A673 (cell line): ENCODE measurements at regions not wholly inside any gene's neighbourhood (a gene's known extent, or its start where the extent isn't known, plus 50 kb on each side); places are given as distances from the start of the nearest gene placed in this dataset.

ENCODE experiments used
- BruUV-seq: library from RNA; stranded (reverse); fragments of 400-500 nt; replicated peaks from 2 replicates; lab custom pipeline; 2021; lab: Mats Ljungman, UMichigan
- CTCF ChIA-PET: fragments of 300-600 bp; sonication (Branson Sonifier 250); formaldehyde crosslinking; loops from one replicate; lab custom pipeline; 2022; ENCODE audit warnings: antibody characterized with exemption; lab: Charles Lee
- POLR2A ChIA-PET: fragments of 300-600 bp; sonication (Branson Sonifier 250); formaldehyde crosslinking; loops from one replicate; lab custom pipeline; 2022; ENCODE audit warnings: antibody characterized with exemption; ENCODE audit not compliant: low non-redundant PET; lab: Charles Lee
- DNase-seq: peaks from one replicate; pipeline ENCODE4 v3.0.0-alpha.2; 2015; ENCODE audit warnings: low spot score
- H3K27ac ChIP-seq: fragments of 200-600 bp; sonication (generic); 2 replicates; pipeline ENCODE4 v1.5.1; 2016; ENCODE audit warnings: mixed run types, low read depth, mild to moderate bottlenecking, mixed read lengths, antibody characterized with exemption, low read length; ENCODE audit not compliant: poor library complexity, severe bottlenecking
- H3K27me3 ChIP-seq: fragments of 200-600 bp; sonication (generic); replicated peaks from 2 replicates; pipeline ENCODE4 v1.6.1; 2017; ENCODE audit warnings: mixed run types, low read depth, mild to moderate bottlenecking, mixed read lengths, antibody characterized with exemption, low read length; ENCODE audit not compliant: insufficient read depth, poor library complexity
- H3K36me3 ChIP-seq: fragments of 200-600 bp; sonication (generic); 2 replicates; pipeline ENCODE4 v1.6.1; 2016; ENCODE audit warnings: mixed run types, mild to moderate bottlenecking, mixed read lengths, antibody characterized with exemption, low read length; ENCODE audit not compliant: insufficient read depth, poor library complexity, severe bottlenecking
- H3K4me1 ChIP-seq: fragments of 200-600 bp; sonication (generic); 2 replicates; pipeline ENCODE4 v1.6.1; 2017; ENCODE audit warnings: mixed run types, mild to moderate bottlenecking, mixed read lengths, antibody characterized with exemption, low read length; ENCODE audit not compliant: insufficient read depth, poor library complexity, severe bottlenecking
- H3K4me3 ChIP-seq: fragments of 200-600 bp; sonication (generic); 2 replicates; pipeline ENCODE4 v1.5.1; 2016; ENCODE audit warnings: low read depth, mixed run types, mild to moderate bottlenecking, mixed read lengths, low read length; ENCODE audit not compliant: poor library complexity, severe bottlenecking
- H3K9me3 ChIP-seq: fragments of 200-600 bp; sonication (generic); 2 replicates; pipeline ENCODE4 v1.6.1; 2016; ENCODE audit warnings: mixed run types, low read depth, mild to moderate bottlenecking, mixed read lengths, antibody characterized with exemption, low read length; ENCODE audit not compliant: poor library complexity, severe bottlenecking
- CTCF ChIP-seq: fragments of 300-800, 200-600 bp; sonication (generic); conservative IDR thresholded peaks from 2 replicates; pipeline ENCODE4 v1.5.1; 2017; ENCODE audit warnings: low read depth, mild to moderate bottlenecking, antibody characterized with exemption, low read length, moderate library complexity, mixed read lengths
- EZH2 ChIP-seq: fragments of 200-600 bp; sonication (generic); IDR thresholded peaks from 2 replicates; pipeline ENCODE4 v1.6.1; 2017; ENCODE audit warnings: borderline replicate concordance, low read depth, mild to moderate bottlenecking, mixed read lengths, antibody characterized with exemption, low read length; ENCODE audit not compliant: poor library complexity, severe bottlenecking
- intact Hi-C: fragments of 100-400 bp; cut with micrococcal nuclease; formaldehyde crosslinking; loops from one replicate; pipeline ENCODE4 v1.10.0; 2022; ENCODE audit not compliant: unreplicated experiment

- ChIA-PET CTCF (no interaction called here), POLR2A (no interaction called here)
- intact Hi-C loops: no loop called here
- DNase-seq: peak; percentile 3
- Histone ChIP-seq H3K4me1 (no peaks in the 10 kb centered on the region), H3K27ac (no peak overlapping the region), H3K9me3 (no peaks in the 10 kb centered on the region), H3K36me3 (no peaks in the 10 kb centered on the region), H3K4me3 (no peak overlapping the region), H3K27me3 (no peaks in the 10 kb centered on the region)
- TF ChIP-seq EZH2 (no peak), CTCF (no peak)
- BruUV-seq: no TSS peak
Measured at GRCh38 chr12:105561546-105562198, 231.2 kb downstream of the C12orf75 start.

GRCh38 chr12:105562199-105562971 is 231.9 kb downstream of the C12orf75 start:
- no peak overlapping the region for H3K27ac ChIP-seq
- BruUV-seq: no TSS peak
- CTCF ChIA-PET: no interaction called here

GRCh38 chr12:105567061-105567460 is 236.6 kb downstream of the C12orf75 start:
- ChIA-PET CTCF (no interaction called here), POLR2A (no interaction called here)
- DNase-seq: no peak
- intact Hi-C loops: no loop called here
- TF ChIP-seq EZH2: no peak
- no peak for TF ChIP-seq CTCF
- H3K4me1 ChIP-seq: no peaks in the 10 kb centered on the region
- H3K4me3 ChIP-seq: no peak overlapping the region
- H3K36me3 ChIP-seq: no peaks in the 10 kb centered on the region
- BruUV-seq: no TSS peak
- H3K27me3 ChIP-seq: no peaks in the 10 kb centered on the region
- no peak overlapping the region for H3K27ac ChIP-seq
- H3K9me3 ChIP-seq: no peaks in the 10 kb centered on the region

More at GRCh38 chr12:105562199-105562971, 231.9 kb downstream of the C12orf75 start:
- Histone ChIP-seq H3K9me3 (no peaks in the 10 kb centered on the region), H3K4me3 (no peak overlapping the region), H3K27me3 (no peaks in the 10 kb centered on the region), H3K36me3 (no peaks in the 10 kb centered on the region), H3K4me1 (no peaks in the 10 kb centered on the region)
- no peak for TF ChIP-seq CTCF
- TF ChIP-seq EZH2: no peak
- DNase-seq: peak; percentile 39
- intact Hi-C loops: no loop called here
- POLR2A ChIA-PET: no interaction called here
